ENCODE measurements at regions not wholly inside any gene's neighbourhood (a gene's known extent, or its start where the extent isn't known, plus 50 kb on each side); places are given as distances from the start of the nearest gene placed in this dataset.

- Histone ChIP-seq H3K27ac (no peak overlapping the region), H3K36me3 (no peaks in the 10 kb centered on the region), H3K9me3 (ENCODE audit: severe bottlenecking) (no peaks in the 10 kb centered on the region), H3K4me3 (ENCODE audit: low read depth, low read length) (no peak overlapping the region), H3K27me3 (ENCODE audit: insufficient read depth, low read depth, severe bottlenecking) (no peaks in the 10 kb centered on the region)
- DNase-seq = no peak
- no peak for TF ChIP-seq CTCF (IDR thresholded peaks at IDR 0.05; ENCODE audit: low read depth, low read length)
Measured at GRCh38 chr20:48467622-48468021, 360.2 kb downstream of the PREX1 start.

DNA sequence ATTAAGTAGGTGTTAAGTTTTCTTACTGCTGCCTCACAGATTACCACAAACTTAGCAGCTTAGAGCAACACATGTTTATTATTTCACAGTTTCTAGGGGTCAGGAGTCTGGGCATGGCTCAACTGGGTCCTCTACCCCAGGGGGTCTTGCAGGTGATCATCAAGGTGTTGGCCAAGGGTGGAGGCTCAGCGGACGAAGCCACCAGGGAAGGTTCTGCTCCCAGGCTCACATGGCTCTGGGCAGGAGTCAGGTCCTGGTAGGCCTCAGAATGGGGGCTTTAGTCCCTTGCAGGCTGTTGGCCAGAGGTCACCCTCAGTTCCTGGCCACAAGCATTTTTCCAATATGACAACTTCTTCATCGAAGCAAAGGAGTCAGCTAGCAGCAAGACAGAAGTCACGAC, 362.5 kb downstream of the PREX1 start:
- no peak for TF ChIP-seq CTCF (IDR thresholded peaks at IDR 0.05; ENCODE audit: low read depth, low read length)
- Histone ChIP-seq H3K27me3 (ENCODE audit: insufficient read depth, low read depth, severe bottlenecking) (no peaks in the 10 kb centered on the region), H3K36me3 (no peaks in the 10 kb centered on the region), H3K27ac (no peak overlapping the region), H3K4me3 (ENCODE audit: low read depth, low read length) (no peak overlapping the region), H3K9me3 (ENCODE audit: severe bottlenecking) (no peaks in the 10 kb centered on the region)
- no peak for DNase-seq

DNA sequence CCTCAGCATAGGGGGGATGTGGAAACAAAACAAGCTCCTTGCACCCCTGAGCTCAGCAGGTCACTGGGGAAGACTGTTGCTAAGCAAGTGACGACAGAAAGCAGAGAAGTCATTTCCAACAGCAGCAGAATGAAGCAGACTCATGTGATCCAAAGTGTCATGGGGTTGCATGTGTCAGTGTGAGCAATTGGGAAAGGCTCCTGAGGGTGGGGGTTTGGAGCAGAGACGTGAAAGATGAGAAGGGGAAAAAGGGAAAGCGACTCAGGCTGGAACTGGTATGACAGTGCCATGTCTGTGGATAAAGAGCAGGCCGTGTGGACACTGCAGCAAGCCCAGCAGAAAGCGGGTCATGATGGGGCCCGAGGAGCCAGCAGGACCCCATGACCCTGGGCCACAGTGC, 363.9 kb downstream of the PREX1 start:
- no peaks in the 10 kb centered on the region for H3K27me3 ChIP-seq (ENCODE audit: insufficient read depth, low read depth, severe bottlenecking)
- no peaks in the 10 kb centered on the region for H3K9me3 ChIP-seq (ENCODE audit: severe bottlenecking)
- DNase-seq = no peak
- H3K4me3 ChIP-seq (ENCODE audit: low read depth, low read length) = no peak overlapping the region
- TF ChIP-seq CTCF (IDR thresholded peaks at IDR 0.05; ENCODE audit: low read depth, low read length) = no peak
- H3K27ac ChIP-seq = no peak overlapping the region
- no peaks in the 10 kb centered on the region for H3K36me3 ChIP-seq

DNA sequence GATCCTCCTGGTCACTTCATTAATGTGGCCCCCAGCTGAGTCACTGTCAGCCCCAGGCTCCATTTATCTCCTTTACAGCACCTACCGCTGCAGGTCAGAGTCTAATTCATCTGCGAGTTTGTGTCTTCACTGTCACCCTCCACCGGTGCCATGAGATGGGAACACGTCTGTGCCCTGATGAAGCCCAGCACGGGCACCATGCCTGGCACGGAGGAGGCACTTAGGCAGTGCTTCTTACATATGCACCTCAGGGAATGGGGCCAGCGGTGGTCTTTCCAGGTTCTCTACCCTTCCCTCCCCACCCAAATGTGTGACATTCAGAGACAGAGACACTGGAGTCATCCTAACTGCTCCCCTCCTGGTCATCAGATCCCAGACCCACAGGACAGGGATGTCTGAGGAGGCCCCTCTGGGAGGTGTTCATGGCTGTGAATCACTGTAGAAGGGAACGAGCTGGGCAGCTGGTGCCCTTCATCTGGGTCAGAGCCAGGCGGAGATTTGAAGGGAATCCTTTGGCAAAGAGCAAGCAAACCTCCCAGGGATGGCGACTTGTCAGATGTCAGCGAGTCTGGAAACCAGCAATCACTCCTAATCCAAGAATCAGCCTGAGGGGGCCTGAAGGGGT, 364.6 kb downstream of the PREX1 start:
- TF ChIP-seq CTCF (IDR thresholded peaks at IDR 0.05; ENCODE audit: low read depth, low read length) = no peak
- Histone ChIP-seq H3K9me3 (ENCODE audit: severe bottlenecking) (no peaks in the 10 kb centered on the region), H3K4me3 (ENCODE audit: low read depth, low read length) (no peak overlapping the region), H3K27me3 (ENCODE audit: insufficient read depth, low read depth, severe bottlenecking) (no peaks in the 10 kb centered on the region), H3K36me3 (no peaks in the 10 kb centered on the region), H3K27ac (no peak overlapping the region)
- DNase-seq = no peak

- Histone ChIP-seq H3K27me3 (ENCODE audit: insufficient read depth, low read depth, severe bottlenecking) (no peaks in the 10 kb centered on the region), H3K36me3 (no peaks in the 10 kb centered on the region), H3K4me3 (ENCODE audit: low read depth, low read length) (no peak overlapping the region), H3K9me3 (ENCODE audit: severe bottlenecking) (no peaks in the 10 kb centered on the region), H3K27ac (no peak overlapping the region)
- TF ChIP-seq CTCF (IDR thresholded peaks at IDR 0.05; ENCODE audit: low read depth, low read length) = no peak
- DNase-seq = no peak
Measured at GRCh38 chr20:48461735-48462119, 366.1 kb downstream of the PREX1 start.

GRCh38 chr20:48461091-48461734, 366.6 kb downstream of the PREX1 start:
- no peak overlapping the region for H3K27ac ChIP-seq
- no peak for TF ChIP-seq CTCF (IDR thresholded peaks at IDR 0.05; ENCODE audit: low read depth, low read length)
- H3K4me3 ChIP-seq (ENCODE audit: low read depth, low read length) = no peak overlapping the region
- peak; percentile 38 for DNase-seq
- H3K27me3 ChIP-seq (ENCODE audit: insufficient read depth, low read depth, severe bottlenecking) = no peaks in the 10 kb centered on the region
- H3K9me3 ChIP-seq (ENCODE audit: severe bottlenecking) = no peaks in the 10 kb centered on the region
- H3K36me3 ChIP-seq = no peaks in the 10 kb centered on the region

All from WERI-Rb-1 (cell line).